Large intestine (tissue), 3 donors: ENCODE measurements at regions not wholly inside any gene's neighbourhood (a gene's known extent, or its start where the extent isn't known, plus 50 kb on each side); places are given as distances from the start of the nearest gene placed in this dataset.

ENCODE experiments used
- DNase-seq, 2 donors: peaks; one replicate each; pipeline versions ENCODE4 v3.0.0 to v3.0.0-alpha.2; 2013
- H3K27ac ChIP-seq: one replicate; pipeline ENCODE4 v1.5.1; 2013; ENCODE audit warnings: low read length
- H3K27me3 ChIP-seq: 2 replicates; pipeline ENCODE4 v1.6.1; 2013; ENCODE audit warnings: low read length; ENCODE audit not compliant: control insufficient read depth, insufficient read depth
- H3K36me3 ChIP-seq: 2 replicates; pipeline ENCODE4 v1.6.1; 2013; ENCODE audit warnings: low read length; ENCODE audit not compliant: control insufficient read depth, insufficient read depth
- H3K4me1 ChIP-seq: one replicate; pipeline ENCODE4 v1.6.1; 2013; ENCODE audit warnings: low read length; ENCODE audit not compliant: control insufficient read depth, insufficient read depth
- H3K4me3 ChIP-seq: one replicate; pipeline ENCODE4 v1.5.1; 2013; ENCODE audit warnings: low read length
- H3K9me3 ChIP-seq: one replicate; pipeline ENCODE4 v1.6.1; 2013; ENCODE audit warnings: mild to moderate bottlenecking, low read depth, low read length, moderate library complexity; ENCODE audit not compliant: control insufficient read depth
- WGBS: methylation state at CpG from one replicate; pipeline ENCODE4 v1.1.5; 2013; ENCODE audit warnings: low lambda C conversion rate; ENCODE audit not compliant: insufficient coverage; 5-methylcytosine and 5-hydroxymethylcytosine counted together

- Histone ChIP-seq H3K9me3 (no peaks in the 10 kb centered on the region), H3K27me3 (no peaks in the 10 kb centered on the region), H3K4me1 (peaks cover 6% of the 10 kb centered on the region), H3K27ac (no peak overlapping the region), H3K4me3 (no peak overlapping the region), H3K36me3 (no peaks in the 10 kb centered on the region)
- no peak for DNase-seq
- WGBS: 100% methylated on average over 1 of the region's 6 CpGs
These were observed 109.9 kb upstream of the PTPRM start for GRCh38 chr18:7457262-7457661.

GRCh38 chr18:7458884-7459283, 108.2 kb upstream of the PTPRM start:
- Histone ChIP-seq H3K4me3 (no peak overlapping the region), H3K27ac (no peak overlapping the region), H3K9me3 (no peaks in the 10 kb centered on the region), H3K27me3 (no peaks in the 10 kb centered on the region), H3K36me3 (no peaks in the 10 kb centered on the region), H3K4me1 (peaks cover 6% of the 10 kb centered on the region)
- DNase-seq: no peak
- WGBS: no CpG with 5 or more reads among the region's 1 CpG

- 57% methylated on average over 3 of the region's 25 CpGs for WGBS
- H3K4me1 ChIP-seq: peaks cover 6% of the 10 kb centered on the region
These were observed 107.0 kb upstream of the PTPRM start for GRCh38 chr18:7459851-7460770.

GRCh38 chr18:7464245-7464966, 102.7 kb upstream of the PTPRM start:
- Histone ChIP-seq H3K4me3 (no peak overlapping the region), H3K9me3 (no peaks in the 10 kb centered on the region), H3K27me3 (no peaks in the 10 kb centered on the region), H3K36me3 (no peaks in the 10 kb centered on the region), H3K27ac (no peak overlapping the region), H3K4me1 (peaks cover 6% of the 10 kb centered on the region)
- 83% methylated on average over 1 of the region's 1 CpG for WGBS
- no peak for DNase-seq

More at GRCh38 chr18:7459851-7460770, 107.0 kb upstream of the PTPRM start:
- Histone ChIP-seq H3K36me3 (no peaks in the 10 kb centered on the region), H3K27ac (no peak overlapping the region), H3K4me3 (no peak overlapping the region), H3K9me3 (no peaks in the 10 kb centered on the region), H3K27me3 (no peaks in the 10 kb centered on the region)
- peak; percentile 40 to 62 for DNase-seq

- Histone ChIP-seq H3K4me1 (no peaks in the 10 kb centered on the region), H3K27ac (no peak overlapping the region), H3K9me3 (no peaks in the 10 kb centered on the region), H3K36me3 (no peaks in the 10 kb centered on the region), H3K4me3 (no peak overlapping the region), H3K27me3 (no peaks in the 10 kb centered on the region)
- no peak for DNase-seq
- WGBS: 50% methylated on average over 1 of the region's 5 CpGs
These were observed 100.9 kb upstream of the PTPRM start for GRCh38 chr18:7466190-7466589.

- no peak for DNase-seq
- Histone ChIP-seq H3K9me3 (no peaks in the 10 kb centered on the region), H3K27ac (no peak overlapping the region), H3K4me1 (no peaks in the 10 kb centered on the region), H3K27me3 (no peaks in the 10 kb centered on the region), H3K36me3 (no peaks in the 10 kb centered on the region), H3K4me3 (no peak overlapping the region)
- 100% methylated on average over 1 of the region's 18 CpGs for WGBS
These were observed 99.2 kb upstream of the PTPRM start for GRCh38 chr18:7467708-7468466.

GRCh38 chr18:7470101-7470500, 97.0 kb upstream of the PTPRM start:
- WGBS: no CpG with 5 or more reads among the region's 5 CpGs
- H3K9me3 ChIP-seq: no peaks in the 10 kb centered on the region
- H3K4me1 ChIP-seq: no peaks in the 10 kb centered on the region
- H3K27ac ChIP-seq: no peak overlapping the region
- no peak overlapping the region for H3K4me3 ChIP-seq
- DNase-seq: no peak
- H3K36me3 ChIP-seq: no peaks in the 10 kb centered on the region
- no peaks in the 10 kb centered on the region for H3K27me3 ChIP-seq

- Histone ChIP-seq H3K4me1 (no peaks in the 10 kb centered on the region), H3K4me3 (no peak overlapping the region), H3K36me3 (no peaks in the 10 kb centered on the region), H3K9me3 (no peaks in the 10 kb centered on the region), H3K27me3 (no peaks in the 10 kb centered on the region), H3K27ac (no peak overlapping the region)
- no peak for DNase-seq
- no CpG with 5 or more reads among the region's 3 CpGs for WGBS
These were observed 96.6 kb upstream of the PTPRM start for GRCh38 chr18:7470503-7470902.

GRCh38 chr18:7476386-7476785, 90.7 kb upstream of the PTPRM start:
- Histone ChIP-seq H3K4me1 (no peaks in the 10 kb centered on the region), H3K9me3 (no peaks in the 10 kb centered on the region), H3K4me3 (no peak overlapping the region), H3K36me3 (no peaks in the 10 kb centered on the region), H3K27ac (no peak overlapping the region), H3K27me3 (no peaks in the 10 kb centered on the region)
- WGBS: 67% methylated on average over 1 of the region's 6 CpGs
- DNase-seq: no peak

- Histone ChIP-seq H3K4me3 (no peak overlapping the region), H3K9me3 (no peaks in the 10 kb centered on the region), H3K4me1 (no peaks in the 10 kb centered on the region), H3K36me3 (no peaks in the 10 kb centered on the region), H3K27me3 (no peaks in the 10 kb centered on the region), H3K27ac (no peak overlapping the region)
- DNase-seq: no peak
- 78% methylated on average over 2 of the region's 6 CpGs for WGBS
These were observed 87.4 kb upstream of the PTPRM start for GRCh38 chr18:7479756-7480155.
